IPS-18c (cell line): ENCODE measurements at regions not wholly inside any gene's neighbourhood (a gene's known extent, or its start where the extent isn't known, plus 50 kb on each side); places are given as distances from the start of the nearest gene placed in this dataset.

Source experiments
- H3K4me3 ChIP-seq: 2 replicates; pipeline ENCODE4 v1.7.0; 2013; ENCODE audit warnings: low read depth, mild to moderate bottlenecking, low read length, moderate library complexity; ENCODE audit not compliant: insufficient read depth
- H3K9me3 ChIP-seq: one replicate; pipeline ENCODE4 v1.6.1; 2013; ENCODE audit warnings: mild to moderate bottlenecking, low read length, moderate library complexity; ENCODE audit not compliant: control insufficient read depth, insufficient read depth

DNA sequence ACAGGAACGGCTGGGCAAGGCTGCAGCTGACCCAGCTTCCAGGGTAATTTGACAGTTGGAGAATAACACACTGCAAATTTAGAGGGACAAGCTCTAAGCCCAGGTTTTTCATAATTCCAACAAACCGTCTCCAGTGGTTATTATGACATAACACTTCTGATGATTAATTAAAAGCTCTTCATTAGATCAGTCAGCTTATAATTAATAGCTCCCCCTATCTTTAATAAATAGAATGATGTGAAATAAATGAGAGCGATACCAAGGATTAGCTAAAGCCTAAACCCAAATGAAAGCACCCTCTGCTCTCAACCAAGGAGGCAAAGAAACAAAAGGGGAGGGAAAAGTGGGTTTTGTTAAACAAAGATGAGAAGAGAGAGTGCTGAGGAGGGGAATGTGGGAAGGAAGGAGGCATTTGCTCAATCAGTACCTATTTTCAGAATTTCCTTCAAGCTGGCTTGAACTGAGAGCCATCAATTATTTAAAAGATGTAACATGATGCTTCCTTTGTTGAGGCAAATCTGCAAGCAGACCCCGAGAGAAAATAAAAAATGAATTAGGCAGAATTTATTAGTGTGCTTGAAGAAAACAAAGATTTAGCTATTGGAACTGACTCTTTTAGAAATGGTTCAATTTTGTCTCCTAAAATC lies 221.8 kb upstream of the ESRRG start:
- Histone ChIP-seq H3K4me3 (no peak overlapping the region), H3K9me3 (no peaks in the 10 kb centered on the region)

DNA sequence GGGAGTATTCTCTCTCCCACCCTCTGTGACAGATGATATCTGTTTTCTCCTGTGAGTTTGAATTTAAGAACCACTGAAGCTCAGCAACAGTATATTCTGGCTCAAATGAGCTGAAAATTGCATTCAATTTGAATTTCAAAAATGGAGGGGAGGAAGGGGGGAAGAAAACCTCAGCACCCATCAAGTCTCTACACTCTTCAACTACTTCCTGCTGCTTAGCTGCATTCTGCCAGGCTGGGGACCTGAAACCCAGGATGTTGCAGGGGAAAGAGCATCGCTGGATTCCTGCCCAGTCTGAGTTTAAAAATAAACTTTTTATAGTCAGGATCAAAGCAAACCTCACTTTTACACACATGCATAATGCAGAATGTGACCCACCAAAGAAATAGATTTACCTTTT lies 214.3 kb upstream of the ESRRG start:
- Histone ChIP-seq H3K9me3 (no peaks in the 10 kb centered on the region), H3K4me3 (no peak overlapping the region)

DNA sequence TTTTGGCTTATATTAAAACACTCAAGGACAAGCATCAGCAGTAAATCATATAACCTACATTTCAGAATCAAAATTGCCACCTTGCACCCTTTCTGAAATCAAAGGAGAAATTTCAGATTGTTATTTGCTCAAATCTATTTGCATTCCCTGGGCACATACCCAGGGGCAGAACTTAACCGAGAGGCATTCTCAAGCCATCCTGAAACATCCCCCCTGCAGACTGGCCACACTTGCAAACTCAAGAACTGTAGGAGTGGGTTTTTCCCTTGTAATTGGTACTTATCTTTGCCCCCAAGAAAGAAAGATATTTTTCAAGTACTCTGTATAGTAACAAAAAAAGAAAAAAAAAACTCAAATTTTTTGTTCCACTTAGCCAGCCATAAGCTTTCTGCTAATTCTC lies 213.6 kb upstream of the ESRRG start:
- Histone ChIP-seq H3K4me3 (no peak overlapping the region), H3K9me3 (peaks cover 4% of the 10 kb centered on the region)

DNA sequence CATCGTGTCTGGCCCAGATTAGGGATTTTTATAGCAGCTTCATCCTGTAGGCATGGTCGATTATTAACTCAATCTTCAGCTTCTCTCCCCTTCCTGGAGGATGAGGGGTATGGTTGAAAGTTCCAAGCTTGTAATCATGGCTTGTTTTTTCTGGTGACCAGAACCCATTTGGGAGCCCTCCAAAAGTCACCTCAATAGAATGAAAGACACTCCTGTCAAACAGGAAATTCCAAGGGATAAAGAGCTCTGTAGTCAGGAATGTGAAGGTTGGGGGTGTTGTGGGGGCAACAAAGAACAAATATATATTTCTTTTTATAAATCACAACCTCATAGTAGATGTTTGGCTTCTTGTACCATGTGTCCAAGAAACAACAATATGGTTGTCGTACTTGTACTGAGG lies 212.7 kb upstream of the ESRRG start:
- Histone ChIP-seq H3K4me3 (no peak overlapping the region), H3K9me3 (peaks cover 4% of the 10 kb centered on the region)

DNA sequence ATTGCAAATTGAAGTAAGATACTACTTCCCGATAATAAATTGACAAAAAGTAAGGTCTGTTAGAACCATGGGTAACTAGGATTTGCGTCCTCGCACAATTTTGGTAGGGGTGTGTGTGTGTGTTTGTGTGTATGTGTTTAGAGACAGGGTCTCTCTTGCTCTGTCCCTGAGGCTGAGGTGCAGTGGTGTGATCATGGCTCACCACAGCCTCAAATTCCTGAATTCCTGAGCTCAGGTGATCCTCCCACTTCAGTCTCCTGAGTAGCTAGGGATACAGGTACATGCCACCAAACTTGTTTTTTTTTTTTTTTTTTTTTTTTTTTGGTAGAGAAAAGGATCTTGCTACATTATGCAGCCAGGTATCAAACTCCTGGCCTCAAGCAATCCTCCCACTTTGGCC lies 209.2 kb upstream of the ESRRG start:
- peaks cover 4% of the 10 kb centered on the region for H3K9me3 ChIP-seq
- no peak overlapping the region for H3K4me3 ChIP-seq

DNA sequence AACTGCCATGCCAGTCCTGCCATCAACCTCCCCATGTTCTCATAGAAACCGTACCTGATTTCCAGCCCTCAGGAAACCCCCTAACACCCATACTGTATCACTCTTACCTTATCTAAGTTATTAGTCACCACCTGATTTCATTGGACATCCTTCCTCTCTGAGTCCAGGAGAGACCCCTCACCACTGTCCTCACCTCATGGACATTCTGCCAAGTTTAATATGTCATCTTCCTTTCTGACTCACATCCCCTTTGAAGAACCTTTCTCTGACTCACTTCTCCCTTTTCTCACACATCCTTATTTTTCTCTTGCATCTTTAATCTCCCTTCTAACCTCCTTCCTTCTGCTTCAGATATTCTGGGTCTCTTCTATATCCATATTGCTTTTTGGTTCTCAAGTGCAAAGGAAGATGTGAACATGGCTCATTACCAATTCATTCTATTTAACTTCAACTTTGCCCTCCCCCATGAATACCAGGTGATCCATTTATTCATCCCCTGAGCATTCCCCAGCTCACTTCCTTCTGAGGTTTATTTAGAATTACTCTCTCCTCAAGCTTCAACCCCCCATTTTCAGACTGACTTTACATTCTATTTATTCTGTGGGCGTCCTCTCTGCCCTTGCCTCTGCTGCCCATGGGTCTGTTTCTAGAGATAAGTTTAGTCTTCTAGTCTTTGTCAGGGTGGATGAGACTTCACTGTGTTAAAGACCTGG lies 206.8 kb upstream of the ESRRG start:
- H3K4me3 ChIP-seq, result no peak overlapping the region
- H3K9me3 ChIP-seq, result peaks cover 4% of the 10 kb centered on the region

DNA sequence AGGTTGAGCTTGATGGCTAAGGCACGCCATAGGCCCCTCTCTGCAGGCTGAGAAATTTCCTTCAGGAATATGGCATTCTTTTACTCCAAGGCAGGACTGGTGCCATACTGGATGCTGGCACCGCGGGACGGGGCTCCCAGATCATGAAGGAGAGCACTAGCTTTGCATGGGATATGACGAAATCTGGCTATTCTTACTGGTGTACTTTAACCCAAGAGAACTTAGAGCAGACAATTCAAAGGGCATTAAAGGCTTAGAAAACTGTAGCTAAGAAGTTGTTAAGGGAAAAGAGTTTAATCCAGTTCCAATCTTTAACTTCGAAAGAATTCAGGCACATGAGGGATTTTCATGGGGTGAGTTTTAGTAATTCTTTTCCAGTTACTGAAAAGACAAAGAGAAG lies 204.4 kb upstream of the ESRRG start:
- H3K4me3 ChIP-seq, result no peak overlapping the region
- H3K9me3 ChIP-seq, result peaks cover 4% of the 10 kb centered on the region

DNA sequence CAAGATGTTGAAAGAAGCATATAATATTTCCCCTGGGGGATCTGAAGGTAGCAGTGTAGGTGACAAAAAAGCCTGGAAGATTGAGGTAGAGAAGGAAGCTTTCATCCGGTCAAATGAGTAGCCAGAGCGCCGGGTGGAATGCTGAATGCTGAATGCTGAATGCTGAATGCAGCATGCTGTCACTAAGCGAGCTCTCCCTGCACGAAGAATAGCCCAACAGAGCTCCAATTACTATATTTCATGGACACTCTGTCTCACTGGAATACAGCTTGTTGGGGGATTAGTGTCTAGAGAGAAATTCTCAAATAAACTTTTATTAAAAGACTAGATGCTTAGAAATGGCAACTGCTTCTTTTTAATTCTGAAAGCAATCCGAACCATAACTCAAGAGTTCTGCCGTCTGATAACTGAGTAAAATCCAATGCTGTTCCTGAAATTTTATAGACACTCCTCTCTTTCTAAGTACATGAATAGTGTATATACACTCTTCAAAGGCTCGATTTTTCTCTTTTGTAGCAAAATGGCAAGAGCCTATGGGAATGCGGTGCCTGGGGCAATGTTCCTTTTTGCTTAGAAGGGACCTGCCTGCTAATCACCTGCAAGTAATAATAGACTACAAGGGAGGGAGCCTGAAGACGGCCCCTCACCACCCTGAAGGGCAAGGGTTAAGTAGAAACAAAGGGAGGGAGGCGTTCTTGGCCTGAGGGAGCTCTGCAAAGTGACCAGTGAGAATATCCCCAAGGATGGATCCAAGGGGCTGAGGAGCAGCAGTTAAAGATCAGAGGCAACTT lies 203.7 kb upstream of the ESRRG start:
- Histone ChIP-seq H3K4me3 (no peak overlapping the region), H3K9me3 (peaks cover under 1% of the 10 kb centered on the region)

DNA sequence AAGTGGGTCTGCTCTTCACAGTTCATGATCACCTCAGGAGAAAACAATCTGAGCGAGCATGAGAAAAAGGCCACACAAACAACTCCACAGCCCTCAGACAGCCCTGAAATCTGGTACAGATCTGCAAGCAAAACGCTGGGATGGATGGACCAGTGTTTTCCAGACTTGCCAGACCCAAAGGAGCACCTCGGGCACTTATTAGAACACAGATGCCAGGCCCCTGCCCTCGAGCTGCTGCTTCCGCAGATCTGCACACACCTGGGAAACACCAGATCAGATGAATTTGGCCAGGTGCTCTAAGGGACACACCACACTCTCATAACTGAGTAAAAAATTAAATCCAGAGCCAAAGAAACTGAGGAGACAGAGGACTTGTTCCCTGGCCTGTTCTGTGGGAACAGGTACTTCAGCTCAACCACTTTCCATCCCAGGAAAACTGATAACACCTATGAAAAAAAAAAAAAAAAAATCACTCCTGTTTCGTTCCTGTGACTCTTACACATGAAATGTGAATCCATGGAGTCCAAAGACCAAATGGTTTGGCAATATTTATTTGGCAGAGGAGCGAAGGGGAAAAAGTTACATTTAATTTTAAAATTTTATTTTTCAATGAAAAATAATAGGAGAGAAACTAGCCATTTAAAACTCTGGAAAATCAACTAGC lies 202.9 kb upstream of the ESRRG start:
- H3K4me3 ChIP-seq, result no peak overlapping the region
- no peaks in the 10 kb centered on the region for H3K9me3 ChIP-seq

DNA sequence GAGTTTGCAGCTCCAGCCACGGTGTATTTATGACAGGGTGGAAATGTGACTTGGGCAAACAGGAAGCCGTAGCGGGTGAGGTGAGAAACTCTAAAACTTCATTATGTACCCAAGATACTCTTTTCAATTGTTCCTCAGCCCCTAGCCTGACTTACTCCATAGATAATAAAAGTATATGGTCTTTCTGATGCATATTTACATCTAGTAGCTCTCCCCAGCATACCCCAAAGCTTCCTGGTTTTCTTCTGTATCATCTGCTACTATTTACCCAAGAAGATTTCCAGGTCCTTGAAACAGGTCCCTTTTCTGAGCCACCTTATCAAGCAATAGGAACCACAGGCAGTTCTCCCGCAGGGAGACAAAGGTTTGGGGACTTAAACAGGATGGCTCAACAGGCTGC lies 201.5 kb upstream of the ESRRG start:
- no peaks in the 10 kb centered on the region for H3K9me3 ChIP-seq

DNA sequence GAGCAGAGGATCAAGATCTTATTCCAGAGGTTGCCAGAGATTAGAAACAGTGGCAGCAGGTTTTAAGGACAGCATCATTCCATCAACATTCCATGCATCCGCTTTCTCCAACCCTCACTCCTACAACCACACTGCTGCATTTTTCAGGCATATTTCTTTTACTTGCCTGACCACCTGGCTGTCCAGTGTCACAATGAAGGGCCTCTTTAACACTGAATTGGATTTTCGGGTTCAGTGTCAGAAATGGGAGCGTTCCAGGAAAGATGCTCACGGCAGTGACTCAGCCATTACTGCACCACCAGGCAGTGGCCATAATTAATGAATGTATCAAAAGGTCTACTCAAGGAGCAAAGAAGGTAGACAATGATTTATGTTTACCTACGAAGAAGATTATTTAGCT lies 200.4 kb upstream of the ESRRG start:
- Histone ChIP-seq H3K9me3 (no peaks in the 10 kb centered on the region), H3K4me3 (no peak overlapping the region)

More for the DNA sequence above, 201.5 kb upstream of the ESRRG start:
- H3K4me3 ChIP-seq, result no peak overlapping the region

DNA sequence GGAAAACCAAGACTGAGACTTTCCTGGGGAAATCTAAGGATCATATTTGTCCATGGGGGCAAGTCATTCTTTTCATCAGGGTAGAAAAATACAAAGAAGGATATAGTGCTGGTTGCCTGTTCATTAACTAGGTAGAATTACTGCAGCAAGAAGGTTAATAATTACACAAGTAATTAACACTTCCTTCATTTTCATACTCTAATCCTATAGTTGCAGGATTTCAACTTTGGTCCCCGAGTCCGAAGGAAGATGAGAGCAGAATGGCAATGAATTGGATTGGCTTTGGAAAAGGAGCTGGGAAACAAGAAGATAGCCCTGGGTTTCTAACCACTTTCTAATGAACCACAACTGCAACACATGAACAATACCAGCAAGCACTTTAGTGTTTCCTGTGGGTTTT lies 199.2 kb upstream of the ESRRG start:
- no peaks in the 10 kb centered on the region for H3K9me3 ChIP-seq
- H3K4me3 ChIP-seq, result no peak overlapping the region

DNA sequence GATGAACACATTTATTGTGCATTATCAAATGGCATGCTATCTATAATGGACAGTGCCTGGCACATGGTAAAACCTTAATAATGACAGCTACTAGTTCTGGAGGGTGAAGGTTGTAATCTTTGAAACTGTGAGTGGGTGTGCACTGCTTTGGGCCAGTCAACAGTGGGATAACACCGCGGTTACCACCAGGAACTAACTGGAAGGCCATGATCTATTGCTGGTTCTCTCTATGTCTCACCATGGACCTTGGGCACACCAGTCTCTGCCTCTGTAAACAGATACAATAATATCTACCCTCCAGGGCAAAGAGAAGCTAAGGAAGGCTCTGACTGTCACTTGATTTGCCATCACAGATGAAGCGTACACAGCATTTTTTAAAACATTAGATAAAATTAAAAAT lies 198.6 kb upstream of the ESRRG start:
- Histone ChIP-seq H3K4me3 (no peak overlapping the region), H3K9me3 (no peaks in the 10 kb centered on the region)

DNA sequence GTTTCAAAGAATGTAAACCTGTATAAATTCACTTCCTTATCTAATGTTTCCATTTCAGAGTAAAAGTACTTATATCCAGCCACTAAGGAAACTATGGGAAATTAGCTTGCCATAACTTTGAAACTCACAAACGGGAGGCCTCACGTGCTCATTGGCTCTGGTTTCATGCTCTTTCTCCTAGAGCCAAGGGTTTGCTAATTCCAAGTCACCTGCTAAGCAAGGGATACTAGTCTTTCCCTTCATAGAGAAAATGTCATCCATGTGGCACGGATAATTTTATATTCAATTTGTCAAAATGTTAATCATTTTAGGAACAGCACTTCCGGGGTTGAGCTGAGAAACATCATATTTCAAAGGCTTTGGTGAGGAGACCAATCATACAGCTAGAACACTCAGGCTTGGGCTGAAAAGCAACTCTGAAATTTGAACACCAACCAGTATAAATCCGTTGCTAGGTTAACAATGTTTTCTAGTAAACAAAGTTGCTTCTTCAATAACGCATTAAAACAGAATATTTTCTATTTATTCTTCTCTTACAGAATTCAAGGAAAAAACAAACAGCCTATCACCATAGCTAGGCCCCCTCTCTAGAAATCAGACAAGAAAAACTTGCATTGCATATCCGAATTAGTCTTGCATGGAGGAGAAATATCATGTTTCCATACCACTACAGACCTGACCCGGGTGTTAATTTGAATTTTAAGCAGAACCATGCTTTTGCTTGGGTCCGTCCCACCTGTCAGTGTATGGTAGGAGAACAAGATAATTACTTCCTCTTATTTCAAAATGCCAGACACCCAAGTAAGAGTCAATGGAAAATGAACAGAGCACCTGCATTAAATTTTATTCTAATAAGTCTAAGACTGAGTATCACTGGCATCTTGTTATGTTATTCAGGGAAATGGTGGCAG lies 196.1 kb upstream of the ESRRG start:
- Histone ChIP-seq H3K4me3 (no peak overlapping the region), H3K9me3 (no peaks in the 10 kb centered on the region)

DNA sequence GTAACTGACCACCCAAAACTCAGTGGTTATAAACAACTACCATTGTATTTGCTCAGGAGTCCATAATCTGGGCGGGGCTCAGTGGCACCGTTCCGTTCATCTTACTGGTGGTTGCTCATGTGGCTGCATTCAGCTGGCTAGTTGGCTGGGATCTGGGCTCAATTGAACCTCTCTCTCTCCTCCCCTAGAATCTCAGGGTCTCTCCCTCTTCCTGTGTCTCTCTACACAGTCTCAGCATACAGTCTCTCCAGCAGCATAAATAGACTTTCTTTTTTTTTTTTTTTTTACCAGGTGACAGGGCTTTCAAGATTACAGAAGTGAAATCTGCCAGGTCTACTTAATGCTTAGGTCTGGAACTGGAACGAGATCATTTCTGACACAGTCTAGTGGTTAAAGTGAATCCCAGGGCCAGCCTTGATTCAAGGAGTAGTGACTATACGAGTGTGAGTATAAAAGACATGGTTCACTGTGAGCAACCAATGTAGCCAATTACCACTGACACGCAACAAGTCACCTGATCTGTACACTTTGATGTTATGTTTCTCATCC lies 193.7 kb upstream of the ESRRG start:
- Histone ChIP-seq H3K4me3 (no peak overlapping the region), H3K9me3 (no peaks in the 10 kb centered on the region)

DNA sequence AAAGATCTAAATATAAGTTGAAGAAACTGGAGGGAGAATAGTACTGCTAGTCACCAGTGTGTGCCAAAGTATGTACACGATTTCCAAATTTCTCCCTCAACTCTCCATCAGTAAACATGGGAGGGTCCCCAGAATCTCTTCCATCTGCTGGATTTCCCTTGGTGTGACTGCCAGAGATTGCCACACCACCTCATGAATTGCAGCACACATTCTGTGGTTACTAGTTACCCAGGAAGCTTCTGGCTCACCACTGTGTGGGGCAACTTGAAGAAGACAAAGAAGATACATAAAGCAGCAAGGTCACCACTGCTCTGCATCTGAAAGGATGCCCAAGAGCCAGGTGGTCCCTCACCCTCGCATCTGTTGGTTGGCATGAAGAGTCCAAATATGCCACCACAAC lies 191.7 kb upstream of the ESRRG start:
- no peaks in the 10 kb centered on the region for H3K9me3 ChIP-seq
- H3K4me3 ChIP-seq, result no peak overlapping the region

DNA sequence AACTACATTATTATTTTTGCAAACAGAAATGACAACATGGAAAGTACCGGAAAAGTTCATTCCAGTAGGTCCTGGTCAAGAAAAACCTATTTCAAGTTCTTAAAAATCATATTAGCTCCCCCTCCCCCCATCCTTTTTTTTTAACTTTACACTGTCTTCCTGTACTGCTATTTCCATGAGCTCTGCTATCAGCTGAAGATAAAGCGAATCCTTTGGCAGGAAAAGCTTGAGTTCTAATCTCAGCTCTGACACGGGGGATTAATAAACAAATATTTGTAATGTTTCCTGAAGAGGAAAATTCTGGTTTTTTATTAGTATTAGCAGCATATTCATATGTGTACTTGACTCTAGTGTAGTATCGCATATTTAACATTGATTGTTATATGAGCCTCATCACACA lies 190.7 kb upstream of the ESRRG start:
- Histone ChIP-seq H3K4me3 (no peak overlapping the region), H3K9me3 (no peaks in the 10 kb centered on the region)
